H7 (cell line): ENCODE measurements at regions not wholly inside any gene's neighbourhood (a gene's known extent, or its start where the extent isn't known, plus 50 kb on each side); places are given as distances from the start of the nearest gene placed in this dataset.
A peak's percentile ranks its signal among the peaks of the same experiment; 100 is the strongest.
"Not testable (repeated sequence)": the region's sequence is repeated elsewhere in the genome, so short reads cannot be mapped to it uniquely, and the experiment has no call there.

Experiments used
- DNase-seq: peaks from one replicate; pipeline ENCODE4 v3.0.0; 2012
- H3K27me3 ChIP-seq: 2 replicates; pipeline ENCODE4 v1.6.0; 2011; ENCODE audit warnings: mild to moderate bottlenecking, low read length; ENCODE audit not compliant: control insufficient read depth, insufficient read depth
- H3K36me3 ChIP-seq: replicated peaks from 2 replicates; pipeline ENCODE4 v1.5.1; 2011; ENCODE audit warnings: low read length; ENCODE audit not compliant: control insufficient read depth, insufficient read depth
- H3K4me3 ChIP-seq: 2 replicates; pipeline ENCODE4 v1.5.1; 2011; ENCODE audit warnings: low read depth, mild to moderate bottlenecking, control low read depth, low read length, moderate library complexity; ENCODE audit not compliant: insufficient read depth

DNA sequence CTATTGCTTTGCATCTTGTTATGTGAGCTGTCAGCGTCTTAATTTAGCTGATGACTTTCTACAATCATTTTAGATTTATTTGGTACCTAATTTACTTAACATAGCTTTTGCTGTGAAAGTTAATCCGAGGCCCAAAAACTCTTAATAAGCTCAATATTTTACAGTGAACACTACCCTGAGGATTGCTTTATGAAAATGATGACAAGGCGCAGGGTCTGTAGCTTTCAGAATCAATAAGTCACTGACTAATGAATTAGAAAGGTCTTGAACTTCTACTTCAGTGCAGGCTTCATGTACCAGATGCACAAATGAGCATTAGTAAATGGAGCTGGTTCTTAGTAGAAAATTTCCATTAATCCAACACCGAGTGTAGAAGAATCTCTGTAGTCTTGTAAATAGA lies 81.4 kb upstream of the ZNF366 start:
- H3K27me3 ChIP-seq: no peaks in the 10 kb centered on the region
- H3K36me3 ChIP-seq: no peaks in the 10 kb centered on the region
- no peak for DNase-seq
- no peak overlapping the region for H3K4me3 ChIP-seq

DNA sequence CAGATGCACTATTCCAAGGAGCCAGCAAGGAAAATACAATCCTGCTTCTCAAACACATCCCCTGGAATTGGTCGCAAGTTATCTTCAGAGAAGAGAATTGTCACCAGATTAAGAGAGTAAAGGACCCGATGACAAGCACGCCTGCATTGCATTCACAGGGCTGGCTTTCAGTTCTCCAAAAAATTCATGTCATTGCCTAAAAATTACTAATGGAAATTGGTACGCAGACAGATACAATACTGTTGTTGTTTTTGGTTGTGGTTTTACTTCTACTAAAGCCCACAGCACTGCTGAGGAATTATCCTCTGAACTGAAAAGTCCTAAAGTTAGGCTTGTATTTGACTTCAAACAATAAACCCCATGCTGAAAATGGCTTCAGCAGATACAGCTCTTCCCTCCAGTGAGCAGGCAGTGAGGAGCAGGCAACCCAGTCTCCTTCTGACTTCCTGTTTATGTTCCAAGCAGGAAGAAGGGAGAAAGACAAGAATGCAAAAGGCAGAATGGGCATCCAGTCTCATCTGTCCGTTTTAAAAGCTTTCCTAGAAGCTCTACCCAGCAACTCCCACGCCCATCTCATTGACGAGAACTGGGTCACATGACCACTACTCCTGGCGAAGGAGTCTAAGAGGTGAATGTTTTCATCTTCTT lies 80.6 kb upstream of the ZNF366 start:
- no peaks in the 10 kb centered on the region for H3K27me3 ChIP-seq
- H3K36me3 ChIP-seq: no peaks in the 10 kb centered on the region
- H3K4me3 ChIP-seq: no peak overlapping the region
- peak; percentile 10 for DNase-seq

DNA sequence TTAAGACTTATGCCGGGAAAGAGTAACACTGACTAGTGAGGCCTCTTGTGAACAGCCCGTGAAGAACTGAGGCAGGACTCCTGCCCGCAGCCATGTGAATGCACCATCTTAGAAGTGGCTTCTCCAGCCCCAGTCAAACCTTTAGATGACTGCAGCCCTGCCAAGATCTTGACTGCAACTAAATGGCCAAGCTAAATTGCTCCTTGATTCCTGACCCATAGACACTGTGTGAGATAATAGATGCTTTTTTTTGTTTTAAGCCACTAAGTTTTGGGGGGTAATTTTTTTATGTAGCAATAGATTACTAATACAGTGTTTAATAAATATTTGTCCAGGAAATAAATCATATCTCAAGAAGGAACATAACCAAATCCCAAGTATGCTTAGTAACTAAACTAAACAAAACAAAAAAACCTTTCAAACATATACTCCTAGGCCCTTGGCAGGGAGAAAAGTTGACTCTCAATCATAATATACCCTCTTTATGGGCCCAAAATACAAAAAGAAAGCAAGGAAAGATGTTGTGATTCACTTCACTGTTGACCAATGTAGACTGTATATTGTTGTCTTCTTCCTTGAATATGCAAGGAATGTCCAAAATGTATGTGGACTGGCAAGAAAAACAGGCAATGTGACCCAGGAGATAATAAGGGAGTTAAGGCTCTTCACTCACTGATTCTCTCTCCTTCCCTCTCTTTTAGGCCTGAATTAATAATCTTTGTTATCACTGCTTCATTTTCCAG lies 79.7 kb upstream of the ZNF366 start:
- Histone ChIP-seq H3K36me3 (no peaks in the 10 kb centered on the region), H3K27me3 (no peaks in the 10 kb centered on the region), H3K4me3 (no peak overlapping the region)
- no peak for DNase-seq

DNA sequence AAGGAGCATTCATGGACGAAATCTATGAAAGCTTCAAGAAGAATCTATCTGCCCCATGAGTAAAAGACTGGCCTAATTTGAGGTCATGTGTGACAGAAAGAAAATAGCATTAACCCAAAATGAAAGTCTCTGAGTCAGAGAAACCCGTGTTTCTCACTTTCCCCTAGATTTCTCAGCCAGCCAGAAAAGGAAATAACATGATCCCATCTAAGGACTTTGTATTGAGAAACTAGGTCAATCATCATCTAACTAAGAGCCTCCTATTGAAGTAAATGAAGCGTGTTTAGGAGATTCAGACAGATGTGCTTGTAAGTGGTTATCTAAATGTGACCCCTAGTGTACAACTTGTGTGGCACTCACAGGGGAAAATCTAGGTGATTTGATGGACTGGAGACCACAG lies 77.3 kb upstream of the ZNF366 start:
- Histone ChIP-seq H3K4me3 (no peak overlapping the region), H3K36me3 (no peaks in the 10 kb centered on the region), H3K27me3 (no peaks in the 10 kb centered on the region)
- DNase-seq: no peak

DNA sequence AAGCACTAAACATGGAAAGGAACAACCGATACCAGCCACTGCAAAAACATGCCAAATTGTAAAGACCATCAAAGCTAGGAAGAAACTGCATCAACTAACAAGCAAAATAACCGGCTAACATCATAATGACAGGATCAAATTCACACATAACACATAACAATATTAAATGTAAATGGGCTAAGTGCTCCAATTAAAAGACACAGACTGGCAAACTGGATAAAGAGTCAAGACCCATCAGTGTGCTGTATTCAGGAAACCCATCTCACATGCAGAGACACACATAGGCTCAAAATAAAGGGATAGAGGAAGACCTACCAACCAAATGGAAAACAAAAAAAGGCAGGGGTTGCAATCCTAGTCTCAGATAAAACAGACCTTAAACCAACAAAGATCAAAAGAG lies 72.1 kb upstream of the ZNF366 start:
- not testable (repeated sequence) for H3K4me3 ChIP-seq, H3K27me3 ChIP-seq, DNase-seq, H3K36me3 ChIP-seq

DNA sequence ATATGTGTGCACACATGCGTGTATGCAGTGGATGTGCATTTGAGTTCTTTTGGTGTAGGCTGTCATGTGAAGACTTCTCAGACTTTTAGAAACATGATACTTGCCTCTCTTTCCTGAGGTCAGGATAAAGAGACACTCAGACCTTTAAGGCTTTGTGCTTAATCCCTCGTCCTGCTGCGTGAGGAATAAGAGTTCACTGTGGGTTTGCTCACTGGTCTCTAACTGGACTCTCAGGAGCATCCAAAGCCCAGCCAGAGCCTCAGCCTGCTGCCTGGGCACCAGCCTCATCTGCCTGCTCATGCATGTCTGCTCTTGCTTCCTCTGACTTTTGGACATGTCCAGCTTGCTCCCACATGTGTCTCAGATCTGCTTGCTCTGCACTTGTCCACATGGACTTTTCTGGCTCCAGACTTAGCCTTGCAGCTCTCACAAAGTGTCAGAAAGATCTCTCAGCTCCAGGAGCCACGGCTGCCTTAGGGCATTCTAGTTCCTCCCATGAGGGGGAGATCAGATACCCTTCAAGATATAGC lies 65.1 kb upstream of the ZNF366 start:
- Histone ChIP-seq H3K36me3 (no peaks in the 10 kb centered on the region), H3K27me3 (no peaks in the 10 kb centered on the region), H3K4me3 (no peak overlapping the region)
- DNase-seq: no peak

DNA sequence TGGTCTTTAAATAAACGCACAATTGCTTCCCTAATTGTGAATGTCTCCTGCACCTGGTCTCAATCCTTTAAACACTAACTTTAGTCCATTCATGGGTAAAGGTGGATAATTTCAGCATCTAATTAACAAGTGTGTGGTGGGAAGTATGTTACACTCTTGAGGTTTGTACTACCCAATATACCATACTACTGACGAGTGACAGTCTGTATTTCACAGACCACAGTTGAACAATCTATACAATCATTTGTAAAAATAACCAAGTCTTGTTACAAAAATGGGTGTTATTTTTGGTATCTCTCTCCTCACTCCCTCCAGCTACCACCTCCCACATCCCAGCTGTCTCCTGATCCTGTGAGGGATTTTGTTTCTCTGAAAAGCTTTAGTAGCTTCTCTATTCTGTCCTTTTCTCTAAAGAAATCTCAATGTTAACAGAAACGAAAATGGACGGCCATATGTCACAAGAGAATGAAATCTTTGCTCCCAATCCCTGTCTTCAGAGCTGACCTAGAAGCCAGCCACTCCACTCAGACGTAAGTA lies 62.3 kb upstream of the ZNF366 start:
- DNase-seq: no peak
- Histone ChIP-seq H3K27me3 (no peaks in the 10 kb centered on the region), H3K36me3 (no peaks in the 10 kb centered on the region), H3K4me3 (no peak overlapping the region)

DNA sequence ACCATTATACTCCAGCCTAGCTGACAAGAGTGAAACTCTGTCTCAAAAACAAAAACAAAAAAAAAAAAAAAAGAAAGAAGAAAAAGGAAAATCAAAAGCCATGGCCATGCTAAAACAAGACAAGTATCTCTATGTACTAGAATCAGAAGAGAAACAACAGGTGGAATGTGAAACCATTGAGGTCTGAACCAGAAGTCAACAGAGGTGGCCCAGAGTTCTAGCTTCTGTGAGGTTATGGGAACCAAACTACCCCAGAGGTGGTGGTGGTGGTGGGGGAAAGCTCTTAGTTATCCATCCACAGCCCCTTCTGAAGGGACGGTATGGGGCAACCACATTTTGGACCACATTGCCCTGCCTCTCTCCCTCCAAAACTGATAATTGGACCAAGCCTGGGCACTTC lies 59.5 kb upstream of the ZNF366 start:
- Histone ChIP-seq H3K4me3 (no peak overlapping the region), H3K36me3 (no peaks in the 10 kb centered on the region), H3K27me3 (no peaks in the 10 kb centered on the region)
- no peak for DNase-seq

DNA sequence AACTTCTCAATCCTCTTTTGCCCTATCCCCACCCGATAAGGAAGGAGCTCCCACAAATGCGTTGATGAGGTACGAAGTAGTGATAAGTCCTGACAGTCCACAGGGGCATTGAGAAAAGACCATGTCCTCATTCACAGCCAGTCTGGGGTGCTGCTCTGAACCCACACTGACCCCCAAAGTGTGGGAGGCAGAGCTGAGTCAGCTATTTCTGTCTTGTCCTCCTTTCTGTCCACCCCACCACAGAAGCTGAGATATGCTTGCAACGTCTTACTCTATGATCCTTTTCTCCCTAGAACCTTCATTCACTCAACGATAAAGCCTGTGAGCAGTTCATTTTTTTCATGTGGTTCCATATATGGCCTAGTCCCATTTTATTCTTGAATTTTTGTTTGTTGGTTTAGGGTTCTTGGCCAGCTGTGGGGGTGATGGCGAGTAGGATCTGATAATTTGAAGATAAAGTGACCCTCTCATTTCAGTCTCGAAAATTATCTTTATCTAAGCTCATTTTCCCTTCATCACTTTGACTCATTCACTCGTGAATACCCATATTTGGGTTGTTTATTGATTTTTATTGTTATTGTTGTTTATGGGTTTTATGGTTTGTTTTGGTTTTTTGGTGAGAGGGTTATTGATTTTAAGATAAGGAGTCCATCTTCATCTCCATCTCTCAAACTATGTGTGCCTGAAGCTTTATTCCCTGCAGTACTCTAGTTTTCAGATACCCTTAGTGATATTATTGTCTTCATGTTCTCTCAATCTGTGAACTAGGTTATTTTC lies 58.5 kb upstream of the ZNF366 start:
- no peak for DNase-seq
- no peaks in the 10 kb centered on the region for H3K36me3 ChIP-seq
- H3K4me3 ChIP-seq: no peak overlapping the region
- no peaks in the 10 kb centered on the region for H3K27me3 ChIP-seq

DNA sequence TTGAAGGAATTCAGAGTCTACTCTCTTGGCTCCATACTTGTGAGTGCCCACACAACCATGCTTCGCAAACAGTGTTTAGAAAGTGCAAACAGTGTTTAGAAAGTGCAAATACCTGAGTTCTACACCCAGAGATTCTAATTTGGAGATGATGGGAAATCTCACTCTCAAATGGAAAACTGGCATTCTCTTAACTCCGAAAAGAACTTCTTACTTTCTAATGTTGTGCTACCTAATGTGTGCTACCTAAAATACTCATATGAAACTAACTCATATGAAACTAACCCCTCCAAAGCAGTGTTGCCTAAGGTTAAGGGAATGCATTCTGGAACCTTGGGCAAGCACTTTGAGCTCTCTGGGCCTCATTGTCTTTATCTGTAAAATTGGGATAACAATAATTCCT lies 55.5 kb upstream of the ZNF366 start:
- DNase-seq: no peak
- Histone ChIP-seq H3K36me3 (no peaks in the 10 kb centered on the region), H3K27me3 (no peaks in the 10 kb centered on the region), H3K4me3 (no peak overlapping the region)

DNA sequence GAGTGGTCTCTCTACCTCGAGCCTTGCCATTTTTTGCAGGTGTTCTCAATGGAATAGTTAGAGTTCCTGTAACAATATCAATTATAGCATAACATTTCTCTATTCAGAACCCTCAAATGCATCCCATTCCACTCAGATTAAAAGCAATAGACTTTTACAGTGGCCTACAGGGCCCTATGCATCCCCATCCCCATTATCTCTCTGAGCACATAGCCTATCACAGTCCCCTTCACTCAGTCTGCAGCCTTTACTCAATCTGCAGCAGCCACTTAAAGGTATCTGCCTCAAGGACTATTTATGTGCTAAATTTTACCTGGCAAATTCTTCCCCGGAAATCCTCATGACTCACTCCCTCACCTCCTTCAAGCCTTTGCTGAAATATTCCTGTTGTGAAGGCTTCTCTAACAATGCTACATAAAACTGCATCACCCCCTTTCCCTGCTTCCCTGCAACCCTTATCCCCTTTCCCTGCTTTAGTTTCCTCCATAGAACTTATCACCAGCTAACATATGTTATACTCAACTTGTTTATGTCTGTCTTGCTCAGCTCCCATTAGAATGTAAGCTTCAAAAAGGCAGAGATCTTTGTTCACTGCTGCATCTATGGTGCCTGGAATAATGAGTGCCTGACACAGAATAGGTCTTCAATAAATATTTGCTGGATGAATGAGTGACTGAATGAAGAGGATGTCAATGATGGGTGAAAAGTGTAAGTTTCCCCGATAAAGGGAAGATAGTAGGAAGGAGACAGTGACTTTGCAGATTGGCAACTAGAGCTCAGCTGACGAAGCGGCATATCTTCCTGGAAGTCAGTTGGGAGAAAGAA lies 54.1 kb upstream of the ZNF366 start:
- Histone ChIP-seq H3K4me3 (no peak overlapping the region), H3K27me3 (no peaks in the 10 kb centered on the region), H3K36me3 (no peaks in the 10 kb centered on the region)
- DNase-seq: no peak

DNA sequence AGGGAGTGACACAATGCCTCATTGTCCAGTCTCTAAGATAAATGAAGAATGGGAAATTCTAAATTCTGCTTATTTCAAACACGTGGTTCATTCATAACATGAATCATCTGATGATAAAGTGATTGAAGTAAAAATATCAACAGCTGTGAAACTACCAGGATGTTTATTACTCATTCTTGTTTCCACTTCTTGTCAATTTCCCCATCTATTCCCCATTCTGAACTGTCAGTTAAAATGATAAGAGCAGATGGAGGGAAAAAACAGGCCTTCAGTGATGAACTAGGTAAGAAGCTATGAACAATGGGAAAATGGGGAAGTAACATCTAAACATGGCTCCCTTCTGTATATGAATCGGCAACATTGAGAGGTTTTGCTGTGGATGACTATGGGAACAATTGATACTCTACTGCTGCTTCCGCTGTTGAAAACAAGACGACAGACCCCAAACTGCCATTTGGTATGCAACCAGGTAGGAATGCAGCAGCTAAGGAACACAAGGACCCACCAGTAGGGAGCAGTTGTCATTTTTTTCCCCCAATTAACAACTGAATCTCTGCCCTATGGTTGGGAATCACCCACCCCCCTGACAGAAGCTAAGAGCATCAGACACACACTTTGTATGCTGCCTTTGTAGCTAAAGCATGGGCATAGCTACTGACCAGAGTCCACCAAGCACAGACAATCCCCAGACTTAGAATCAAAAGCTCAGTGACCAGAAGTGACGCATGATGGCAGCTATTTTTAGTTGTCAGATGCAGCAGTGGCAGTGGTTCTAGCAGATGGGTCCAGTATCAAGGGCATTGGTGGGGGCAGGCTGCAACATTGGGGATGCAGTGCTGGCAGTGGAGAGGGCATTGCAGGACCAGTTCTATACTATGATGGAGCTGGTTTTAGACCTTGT lies 52.9 kb upstream of the ZNF366 start:
- Histone ChIP-seq H3K4me3 (no peak overlapping the region), H3K36me3 (no peaks in the 10 kb centered on the region), H3K27me3 (no peaks in the 10 kb centered on the region)
- no peak for DNase-seq

DNA sequence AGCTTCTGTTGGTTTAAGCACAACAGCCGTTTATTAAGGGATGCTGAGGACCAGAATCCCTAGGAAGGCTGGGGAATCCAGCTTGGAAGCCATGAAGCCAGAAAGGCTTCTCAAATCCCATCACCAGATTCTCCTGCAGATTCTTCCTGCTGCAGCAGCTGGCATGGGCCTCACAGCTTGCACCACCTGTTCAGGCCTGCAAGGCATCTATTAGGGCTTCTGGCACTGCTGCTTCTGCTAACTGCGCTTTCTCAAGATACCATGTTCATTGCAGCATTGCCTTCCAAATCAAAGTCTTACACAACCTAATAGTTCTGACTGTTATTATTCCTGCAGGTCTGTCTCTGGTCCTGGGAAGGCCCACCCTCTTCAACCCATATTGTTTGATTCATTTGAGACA lies 51.2 kb upstream of the ZNF366 start:
- H3K36me3 ChIP-seq: no peaks in the 10 kb centered on the region
- no peak overlapping the region for H3K4me3 ChIP-seq
- DNase-seq: no peak
- no peaks in the 10 kb centered on the region for H3K27me3 ChIP-seq
